Keratinocyte (primary cell): ENCODE measurements at regions not wholly inside any gene's neighbourhood (a gene's known extent, or its start where the extent isn't known, plus 50 kb on each side); places are given as distances from the start of the nearest gene placed in this dataset.

Source experiments
- DNase-seq: peaks from one replicate; pipeline ENCODE4 v3.0.0-alpha.2; 2011; ENCODE audit warnings: low read depth, missing footprints, low spot score
- FAIRE-seq: peaks from 2 replicates; lab custom pipeline; 2011; peaks lifted over from hg19 to GRCh38; lab: Jason Lieb, UNC
- H2AFZ ChIP-seq: 2 replicates; pipeline ENCODE4 v1.6.0; 2012; ENCODE audit warnings: low read length, control low read depth, inconsistent platforms; ENCODE audit not compliant: control insufficient read depth
- H3K27ac ChIP-seq: 2 replicates; pipeline ENCODE4 v1.5.1; 2011; ENCODE audit warnings: low read length; ENCODE audit not compliant: control insufficient read depth, insufficient read depth
- H3K27me3 ChIP-seq: 3 replicates; pipeline ENCODE4 v1.6.0; 2011; ENCODE audit warnings: low read length; ENCODE audit not compliant: control insufficient read depth, insufficient read depth; ENCODE audit errors: extremely low read depth
- H3K36me3 ChIP-seq, 2 experiments: 2 replicates in 1 of 2; 3 replicates in 1 of 2; pipeline ENCODE4 v1.5.1; 2011; ENCODE audit warnings: low read length in 2 of 2, mild to moderate bottlenecking in 1 of 2; ENCODE audit not compliant: control insufficient read depth in 2 of 2, insufficient read depth in 2 of 2; ENCODE audit errors: extremely low read depth in 1 of 2
- H3K4me1 ChIP-seq: 3 replicates; pipeline ENCODE4 v1.5.1; 2011; ENCODE audit warnings: low read length; ENCODE audit not compliant: control insufficient read depth, insufficient read depth; ENCODE audit errors: extremely low read depth
- H3K4me2 ChIP-seq: 3 replicates; pipeline ENCODE4 v1.6.0; 2011; ENCODE audit warnings: low read depth, low read length; ENCODE audit not compliant: control insufficient read depth, insufficient read depth; ENCODE audit errors: extremely low read depth
- H3K4me3 ChIP-seq, 3 experiments: fragments of 200-600 bp in 1 of 3; sonication (generic) in 1 of 3; 2 replicates in 2 of 3; 3 replicates in 1 of 3; pipeline ENCODE4 v1.5.1; 2011 to 2016; ENCODE audit warnings: low read length in 3 of 3, mild to moderate bottlenecking in 3 of 3, control low read depth in 2 of 3, inconsistent platforms in 1 of 3, low read depth in 1 of 3, mixed read lengths in 1 of 3, mixed run types in 1 of 3, moderate library complexity in 1 of 3; ENCODE audit not compliant: control insufficient read depth in 2 of 3, insufficient read depth in 2 of 3; ENCODE audit errors: extremely low read depth in 1 of 3
- H3K79me2 ChIP-seq: 2 replicates; pipeline ENCODE4 v1.6.0; 2012; ENCODE audit warnings: low read length; ENCODE audit not compliant: control insufficient read depth, insufficient read depth
- H3K9ac ChIP-seq: 3 replicates; pipeline ENCODE4 v1.6.0; 2011; ENCODE audit warnings: low read length; ENCODE audit not compliant: control insufficient read depth, insufficient read depth; ENCODE audit errors: extremely low read depth
- H3K9me1 ChIP-seq: 3 replicates; pipeline ENCODE4 v1.6.0; 2011; ENCODE audit warnings: low read length; ENCODE audit not compliant: control insufficient read depth, insufficient read depth; ENCODE audit errors: extremely low read depth
- H3K9me3 ChIP-seq: 2 replicates; pipeline ENCODE4 v1.5.1; 2012; ENCODE audit warnings: low read depth, low read length; ENCODE audit not compliant: control insufficient read depth
- H4K20me1 ChIP-seq: 3 replicates; pipeline ENCODE4 v1.6.0; 2011; ENCODE audit warnings: low read length; ENCODE audit not compliant: control insufficient read depth, insufficient read depth; ENCODE audit errors: extremely low read depth
- EZH2 ChIP-seq: IDR thresholded peaks from one replicate; pipeline ENCODE4 v1.6.1; 2012; ENCODE audit warnings: inconsistent platforms, mild to moderate bottlenecking, low read length, moderate library complexity
- dilution Hi-C: fragments of 300-500 bp; cut with MboI; formaldehyde crosslinking; loops from one replicate; pipeline ENCODE4 v1.7.0; 2020; ENCODE audit warnings: low sequenced_read_pairs; ENCODE audit not compliant: extremely low pct_ligation_motif_present
- TF ChIP-seq, protein P1 (sequence below), 3 experiments: IDR thresholded peaks in 1 of 3; conservative IDR thresholded peaks in 1 of 3; optimal IDR thresholded peaks in 1 of 3; 2 replicates in 2 of 3; 3 replicates in 1 of 3; pipeline versions ENCODE3 to v1.5.1; 2011; ENCODE audit warnings: low read length in 3 of 3, mild to moderate bottlenecking in 3 of 3, moderate library complexity in 2 of 3, control low read depth in 1 of 3, inconsistent platforms in 1 of 3; ENCODE audit not compliant: insufficient read depth in 2 of 3; ENCODE audit errors: extremely low read depth in 1 of 3

DNA sequence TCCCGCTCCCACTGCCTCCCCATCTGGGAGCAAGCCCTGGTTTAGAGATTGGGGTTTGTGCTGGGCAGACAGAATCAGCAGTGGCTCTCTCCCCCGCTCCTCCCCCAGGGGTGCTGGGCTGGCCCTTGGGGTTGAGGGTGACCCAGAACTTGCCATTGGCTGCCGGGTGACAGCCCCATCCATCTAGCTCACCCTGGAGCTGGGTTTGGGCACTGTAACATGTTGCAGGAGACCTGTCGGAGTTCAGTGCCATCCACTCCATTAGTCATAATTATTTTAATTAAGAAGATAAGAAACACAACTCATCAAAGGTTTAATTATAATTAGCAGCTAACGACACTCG is 111.4 kb upstream of the OTOS start:
- Histone ChIP-seq H3K9ac (no peak overlapping the region), H3K4me3 (no peak overlapping the region), H3K36me3 (no peaks in the 10 kb centered on the region), H2AFZ (no peak overlapping the region), H3K27me3 (no peaks in the 10 kb centered on the region), H3K79me2 (no peaks in the 10 kb centered on the region), H4K20me1 (no peaks in the 10 kb centered on the region), H3K27ac (no peak overlapping the region), H3K9me3 (no peaks in the 10 kb centered on the region), H3K4me2 (no peak overlapping the region), H3K9me1 (no peaks in the 10 kb centered on the region), H3K4me1 (peaks cover 45% of the 10 kb centered on the region)
- no peak for DNase-seq
- TF ChIP-seq EZH2, result no peak
- TF ChIP-seq, protein P1, sequence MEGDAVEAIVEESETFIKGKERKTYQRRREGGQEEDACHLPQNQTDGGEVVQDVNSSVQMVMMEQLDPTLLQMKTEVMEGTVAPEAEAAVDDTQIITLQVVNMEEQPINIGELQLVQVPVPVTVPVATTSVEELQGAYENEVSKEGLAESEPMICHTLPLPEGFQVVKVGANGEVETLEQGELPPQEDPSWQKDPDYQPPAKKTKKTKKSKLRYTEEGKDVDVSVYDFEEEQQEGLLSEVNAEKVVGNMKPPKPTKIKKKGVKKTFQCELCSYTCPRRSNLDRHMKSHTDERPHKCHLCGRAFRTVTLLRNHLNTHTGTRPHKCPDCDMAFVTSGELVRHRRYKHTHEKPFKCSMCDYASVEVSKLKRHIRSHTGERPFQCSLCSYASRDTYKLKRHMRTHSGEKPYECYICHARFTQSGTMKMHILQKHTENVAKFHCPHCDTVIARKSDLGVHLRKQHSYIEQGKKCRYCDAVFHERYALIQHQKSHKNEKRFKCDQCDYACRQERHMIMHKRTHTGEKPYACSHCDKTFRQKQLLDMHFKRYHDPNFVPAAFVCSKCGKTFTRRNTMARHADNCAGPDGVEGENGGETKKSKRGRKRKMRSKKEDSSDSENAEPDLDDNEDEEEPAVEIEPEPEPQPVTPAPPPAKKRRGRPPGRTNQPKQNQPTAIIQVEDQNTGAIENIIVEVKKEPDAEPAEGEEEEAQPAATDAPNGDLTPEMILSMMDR (optimal IDR thresholded peaks at IDR 0.05 in 1 of 3, IDR thresholded peaks at IDR 0.05 in 1 of 3, conservative IDR thresholded peaks at IDR 0.05 in 1 of 3; ENCODE audit: extremely low read depth in 1 of 3, insufficient read depth in 2 of 3, low read length in 3 of 3), result no peak
- no peak for FAIRE-seq
- dilution Hi-C loops, result no loop called here

DNA sequence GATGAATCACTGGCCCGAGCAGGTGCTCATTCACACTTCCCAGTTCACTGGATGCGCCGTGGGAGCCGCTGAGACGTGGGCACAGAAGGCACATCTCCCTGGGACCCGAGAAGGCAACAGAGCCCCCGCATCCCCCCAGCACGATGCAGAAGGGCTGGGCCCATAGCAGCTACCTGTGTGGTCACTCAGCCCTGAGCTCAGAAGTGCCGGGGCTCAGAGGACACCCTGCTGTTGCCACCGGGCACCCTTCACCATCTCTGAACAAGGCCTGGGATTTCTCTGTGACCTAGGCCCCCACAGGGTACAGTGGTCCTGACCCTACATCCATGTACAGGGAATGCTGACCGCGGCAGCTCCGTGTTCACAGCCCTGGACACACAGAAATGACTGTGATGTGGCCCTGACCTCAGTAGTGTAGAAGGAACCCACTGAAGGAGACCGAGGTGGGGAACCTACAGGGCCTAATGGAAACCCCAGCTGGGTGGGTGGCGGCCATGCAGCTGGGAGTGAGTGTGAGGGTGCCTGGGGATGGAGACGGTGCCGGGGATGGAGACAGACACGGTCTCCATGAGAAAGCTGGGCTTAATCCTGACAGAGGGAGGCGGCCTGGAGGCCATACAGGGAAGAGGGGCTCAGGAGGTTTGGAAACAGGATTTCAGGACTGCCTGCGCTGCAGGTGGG is 111.9 kb upstream of the OTOS start:
- Histone ChIP-seq H2AFZ (no peak overlapping the region), H3K36me3 (no peaks in the 10 kb centered on the region), H3K9me1 (no peaks in the 10 kb centered on the region), H3K79me2 (no peaks in the 10 kb centered on the region), H4K20me1 (no peaks in the 10 kb centered on the region), H3K4me3 (no peak overlapping the region), H3K27me3 (no peaks in the 10 kb centered on the region), H3K4me2 (no peak overlapping the region), H3K9ac (no peak overlapping the region), H3K4me1 (peaks cover 45% of the 10 kb centered on the region), H3K27ac (no peak overlapping the region), H3K9me3 (no peaks in the 10 kb centered on the region)
- dilution Hi-C loops, result no loop called here
- DNase-seq, result no peak
- TF ChIP-seq EZH2, result no peak
- TF ChIP-seq, protein P1 (optimal IDR thresholded peaks at IDR 0.05 in 1 of 3, IDR thresholded peaks at IDR 0.05 in 1 of 3, conservative IDR thresholded peaks at IDR 0.05 in 1 of 3; ENCODE audit: extremely low read depth in 1 of 3, insufficient read depth in 2 of 3, low read length in 3 of 3), result no peak
- FAIRE-seq, result no peak
